ENCODE measurements at regions not wholly inside any gene's neighbourhood (a gene's known extent, or its start where the extent isn't known, plus 50 kb on each side); places are given as distances from the start of the nearest gene placed in this dataset.
"Not testable (repeated sequence)": the region's sequence is repeated elsewhere in the genome, so short reads cannot be mapped to it uniquely, and the experiment has no call there.

- H3K4me3 ChIP-seq (ENCODE audit: insufficient read depth, low read depth, low read length); H2BK20ac ChIP-seq (ENCODE audit: low read depth, low read length); BruUV-seq (replicated peaks); H4K20me1 ChIP-seq (ENCODE audit: insufficient read depth, low read length); H2AK5ac ChIP-seq (ENCODE audit: low read depth, low read length); H3K4me1 ChIP-seq (ENCODE audit: control insufficient read depth, insufficient read depth, low read length); H2BK15ac ChIP-seq (ENCODE audit: low read depth, low read length); H3K27me3 ChIP-seq (ENCODE audit: control insufficient read depth, insufficient read depth, low read length); H3K4me2 ChIP-seq (ENCODE audit: low read depth, low read length); H4K91ac ChIP-seq (ENCODE audit: insufficient read depth, low read depth, low read length); H2AK9ac ChIP-seq (replicated peaks; ENCODE audit: low read depth, low read length, poor library complexity); intact Hi-C loops (cut with micrococcal nuclease); H2BK120ac ChIP-seq (ENCODE audit: low read depth, low read length); H2AFZ ChIP-seq (replicated peaks; ENCODE audit: low read length, poor library complexity); H3K79me1 ChIP-seq (ENCODE audit: low read depth in 1 of 2, low read length in 2 of 2); POLR2A ChIA-PET (ENCODE audit: unreplicated experiment); H3K56ac ChIP-seq (ENCODE audit: extremely low read depth, insufficient read depth, low read length); H3K14ac ChIP-seq (replicated peaks; ENCODE audit: low read depth, low read length); CTCF ChIA-PET; DNase-seq; H3K27ac ChIP-seq (ENCODE audit: insufficient read depth, low read length); H4K8ac ChIP-seq (ENCODE audit: low read depth in 2 of 2, low read length in 2 of 2); dilution Hi-C loops (cut with HindIII; ENCODE audit: low sequenced_read_pairs, unreplicated experiment); ATAC-seq (ENCODE audit: low read depth); H3K4ac ChIP-seq (ENCODE audit: low read depth, low read length); in situ Hi-C loops (cut with MboI; ENCODE audit: low sequenced_read_pairs); H3K23ac ChIP-seq (ENCODE audit: low read depth, low read length); H3K36me3 ChIP-seq (ENCODE audit: control insufficient read depth, insufficient read depth, low read length); H3K18ac ChIP-seq (ENCODE audit: low read depth, low read length); H2BK5ac ChIP-seq (ENCODE audit: low read depth, low read length, poor library complexity, severe bottlenecking); H3K9ac ChIP-seq (ENCODE audit: low read depth, low read length); H4K5ac ChIP-seq (ENCODE audit: low read depth, low read length); H3K9me1 ChIP-seq (ENCODE audit: insufficient read depth, low read length): not testable (repeated sequence)
- H3K9me3 ChIP-seq (ENCODE audit: control insufficient read depth, insufficient read depth, low read length), result peaks cover 11% of the 10 kb centered on the region
- no CpG with 5 or more reads among the region's 1 CpG for WGBS, 2 experiments (ENCODE audit: extremely low coverage in 2 of 2, insufficient read length in 1 of 2)
These were observed 813.0 kb downstream of the SLC6A15 start for GRCh38 chr12:84099591-84099990.

Data from IMR-90 (cell line).